ENCODE measurements at regions not wholly inside any gene's neighbourhood (a gene's known extent, or its start where the extent isn't known, plus 50 kb on each side); places are given as distances from the start of the nearest gene placed in this dataset.

DNA sequence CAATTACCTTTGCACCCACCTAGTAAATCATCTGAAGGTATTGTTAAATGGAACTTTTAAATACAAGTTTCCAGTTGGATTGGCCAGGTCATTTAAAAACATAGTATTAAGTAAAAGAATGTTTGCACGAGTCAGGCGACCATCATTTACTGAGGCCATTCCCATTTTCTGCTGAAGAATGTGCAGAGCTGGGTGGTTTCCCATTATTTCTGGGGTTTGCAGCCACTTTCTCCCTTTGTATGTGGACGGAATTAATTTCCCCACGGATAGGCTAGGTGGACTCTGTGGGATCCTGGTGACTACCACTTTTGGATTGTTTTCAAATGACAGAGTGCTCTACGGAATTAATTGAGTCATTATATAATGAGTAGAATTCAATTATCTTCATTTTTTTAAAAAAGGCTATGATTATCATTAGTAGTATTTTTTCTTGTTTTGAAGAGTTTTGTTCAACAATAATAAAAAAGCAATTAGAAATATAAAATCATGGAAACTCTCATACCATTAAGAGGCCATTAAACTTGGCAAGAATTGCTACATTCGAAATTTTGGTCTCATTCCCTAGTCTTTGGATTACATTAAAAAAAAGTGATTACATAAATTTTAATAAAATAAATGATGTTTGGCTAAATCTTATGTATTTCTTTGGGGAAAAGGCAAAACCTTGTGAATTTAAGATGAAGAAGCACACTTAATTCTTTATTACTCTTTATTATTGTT is 120.4 kb upstream of the FZD8 start:
- no peak for FAIRE-seq

DNA sequence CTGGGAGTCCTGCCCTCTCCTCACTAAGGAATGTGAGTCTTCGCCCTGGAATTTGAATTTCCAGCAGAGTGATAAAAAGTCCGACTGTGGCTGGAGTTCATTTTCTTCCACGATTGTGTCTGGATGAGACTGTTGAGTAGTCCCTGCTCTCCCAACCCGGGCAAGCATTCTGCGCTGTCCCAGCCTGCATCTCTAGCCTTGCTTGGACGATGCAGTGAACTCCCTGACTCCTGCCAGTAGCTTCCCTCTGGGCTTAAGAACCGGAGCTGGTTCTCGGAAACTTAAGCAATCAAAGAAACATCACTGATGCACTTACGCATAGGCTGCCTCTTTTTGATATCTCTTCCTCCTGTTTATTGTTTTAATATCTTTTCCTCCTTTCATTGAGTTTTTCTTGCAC is 116.0 kb upstream of the FZD8 start:
- no peak for FAIRE-seq

DNA sequence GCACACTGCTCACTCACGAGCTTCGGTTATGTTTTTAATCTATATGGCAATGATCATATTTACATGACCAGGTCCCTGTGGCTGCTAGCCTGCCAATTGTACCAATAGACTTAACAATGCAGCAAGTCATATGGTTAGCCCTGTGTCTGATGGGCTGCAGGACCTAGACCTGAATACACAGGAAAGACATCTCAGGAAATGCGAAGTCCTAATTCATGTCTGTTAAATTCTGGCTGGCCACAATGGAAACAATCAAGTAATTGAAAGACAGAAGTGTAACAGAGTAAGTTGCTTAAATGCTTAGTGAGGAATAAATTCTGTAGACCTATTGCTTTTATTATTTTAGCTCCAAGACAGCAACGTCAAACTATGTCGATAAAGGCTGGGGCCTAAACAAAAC is 112.4 kb upstream of the FZD8 start:
- FAIRE-seq = no peak

DNA sequence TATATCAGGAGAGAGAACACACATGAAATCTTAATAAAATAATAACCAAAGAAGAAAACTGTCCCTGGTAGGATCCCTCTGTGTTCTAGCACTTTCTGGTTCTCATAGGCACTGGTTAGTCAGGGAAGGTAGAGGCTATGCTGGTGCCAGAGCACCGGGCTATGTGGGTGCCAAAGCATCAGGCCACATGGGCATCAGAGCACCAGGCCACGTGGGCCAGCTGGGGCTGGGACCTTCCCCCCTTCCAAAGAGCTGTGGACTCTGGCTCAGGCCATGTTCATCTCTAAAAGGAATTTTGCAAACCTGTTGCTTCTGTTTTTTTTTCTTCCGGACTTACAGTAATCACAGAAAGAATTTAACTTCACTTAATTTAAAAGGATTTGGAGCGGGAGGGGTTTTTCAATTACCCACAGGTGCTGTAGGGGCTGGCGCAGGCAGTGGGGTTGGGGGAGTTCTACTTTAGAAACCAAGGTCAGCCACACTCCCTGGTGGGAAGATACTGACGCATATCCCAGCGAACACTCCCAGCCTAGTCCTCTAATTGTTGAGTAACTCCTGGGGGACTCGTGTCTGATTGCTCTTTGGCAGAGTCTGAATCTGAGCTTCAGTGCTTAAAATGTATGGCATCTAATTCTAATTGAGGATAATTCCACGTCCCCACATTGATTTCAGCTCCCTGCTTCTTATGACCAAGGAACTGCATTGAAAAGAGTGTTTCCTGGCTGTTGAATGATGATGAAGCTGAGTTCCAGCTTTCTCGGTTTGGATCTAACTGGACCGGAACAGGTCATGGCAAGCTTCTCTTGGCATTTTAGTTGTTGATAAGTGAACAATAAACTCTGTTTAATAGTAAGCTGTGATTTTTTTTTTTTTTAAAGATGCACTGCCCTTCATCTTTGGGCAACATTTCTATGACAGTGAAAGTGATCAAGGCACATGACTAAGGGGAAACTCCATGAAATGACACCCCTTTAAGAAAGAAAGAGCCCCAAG is 110.7 kb upstream of the FZD8 start:
- FAIRE-seq = no peak

DNA sequence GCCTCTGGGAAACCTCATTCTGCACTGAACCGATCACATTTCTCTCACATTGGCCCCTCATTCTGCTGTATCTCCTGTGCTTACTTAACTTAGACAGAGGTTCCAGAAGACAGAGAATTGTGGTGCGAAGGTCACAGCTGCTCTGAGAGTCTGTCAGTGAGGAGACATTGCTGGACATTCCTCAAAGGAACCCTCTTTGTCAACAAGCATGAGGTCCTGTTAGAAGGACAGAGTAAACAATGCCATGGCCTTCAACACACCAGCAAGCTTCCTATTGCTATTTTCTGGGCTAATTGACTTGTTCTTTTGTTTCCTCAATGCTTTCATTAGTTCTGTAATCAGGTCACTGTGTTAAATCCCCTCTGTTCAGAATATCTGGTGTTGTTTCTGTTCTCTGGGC is 109.3 kb upstream of the FZD8 start:
- FAIRE-seq = no peak

DNA sequence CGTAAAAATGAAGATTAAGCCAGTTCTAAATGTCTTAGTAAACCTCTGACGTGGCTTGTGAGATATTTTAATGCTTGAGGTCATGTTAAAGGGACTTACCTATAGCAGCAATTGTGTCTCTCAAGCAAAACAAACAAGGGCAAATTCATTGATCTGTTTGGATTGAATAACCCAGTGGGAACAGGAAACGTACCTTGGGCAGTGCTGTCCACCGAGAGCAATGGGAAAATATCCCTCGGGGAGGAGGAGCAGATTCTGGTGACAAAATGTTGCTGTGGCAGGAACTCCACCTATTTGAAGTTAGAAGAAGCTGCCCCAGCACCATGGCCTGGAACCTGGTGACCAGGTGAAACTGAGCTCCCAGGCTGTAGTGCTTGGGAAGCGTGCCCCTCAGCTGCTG is 107.1 kb upstream of the FZD8 start:
- FAIRE-seq = no peak

DNA sequence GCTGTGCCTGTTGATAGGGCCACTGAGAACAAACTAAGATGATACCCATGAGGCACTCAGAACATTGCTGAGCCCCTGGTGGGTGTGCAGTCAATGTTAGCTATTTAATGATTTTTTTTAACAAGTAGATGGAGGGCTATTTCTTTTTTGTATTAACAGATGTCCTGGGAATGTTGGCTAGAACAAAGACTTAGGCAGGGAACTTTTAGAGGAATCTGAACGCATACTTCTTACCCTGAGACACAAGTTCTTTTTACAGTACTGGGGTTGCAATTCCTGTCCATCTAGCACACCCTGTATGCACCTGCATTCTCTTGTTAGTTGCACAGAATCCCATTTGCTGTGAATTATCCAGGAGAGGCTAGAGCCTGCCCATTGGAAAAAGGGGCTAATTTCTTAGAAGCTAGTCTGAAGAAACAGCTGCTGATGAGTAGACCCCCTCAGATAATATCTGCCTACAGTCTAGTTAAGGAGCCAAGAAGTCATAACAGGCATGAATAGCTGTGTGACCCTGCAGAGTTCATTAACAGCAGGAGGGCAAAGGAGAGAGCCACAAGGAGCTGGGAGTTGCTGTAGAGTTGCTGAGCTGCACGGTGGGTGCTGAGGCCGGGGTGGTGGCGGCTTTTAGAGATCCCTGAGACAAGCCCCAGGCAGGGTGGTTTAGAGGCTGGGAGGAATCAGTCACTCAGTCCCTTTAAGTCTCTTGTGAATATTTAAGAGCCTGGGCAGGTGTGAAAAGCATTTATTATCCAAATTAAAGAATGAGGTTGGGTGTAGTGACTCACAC is 103.7 kb upstream of the FZD8 start:
- no peak for FAIRE-seq

DNA sequence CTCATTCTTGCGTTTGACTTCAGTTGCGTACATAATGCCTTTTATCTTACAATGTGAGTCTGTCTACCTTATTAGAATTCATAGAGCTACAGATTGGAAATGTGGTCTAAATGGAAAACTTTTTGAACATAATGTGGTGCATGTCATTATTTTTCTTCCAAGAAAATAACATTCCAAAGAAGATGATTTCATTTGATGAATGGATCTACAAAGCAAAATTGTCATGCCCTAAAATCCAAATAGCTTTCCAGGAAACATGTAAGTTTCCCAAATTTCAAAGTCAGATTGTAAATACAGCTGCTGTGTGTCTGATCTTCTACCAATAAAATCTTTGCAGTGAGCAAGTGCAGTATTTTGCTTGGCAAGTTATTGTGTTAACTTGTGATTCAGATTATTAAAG is 101.8 kb upstream of the FZD8 start:
- no peak for FAIRE-seq

DNA sequence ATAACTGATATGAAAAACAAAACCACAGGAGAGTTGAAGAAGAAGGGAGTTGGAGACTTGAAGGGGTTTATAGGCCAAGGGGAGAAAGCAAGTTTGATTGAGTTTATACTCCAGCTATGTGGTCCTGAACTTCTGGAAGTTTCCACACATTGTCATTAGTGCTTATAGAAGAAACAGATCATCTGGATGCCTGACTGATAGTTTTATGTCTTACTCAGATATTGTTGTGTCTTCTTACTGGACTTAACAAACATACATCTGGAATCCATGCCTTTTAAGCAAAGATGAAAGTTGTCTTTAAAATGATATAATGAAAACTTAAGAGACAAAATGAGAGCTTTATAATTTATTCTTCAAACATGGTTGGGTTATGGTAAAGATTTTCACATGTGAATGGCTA is 101.3 kb upstream of the FZD8 start:
- FAIRE-seq = no peak

DNA sequence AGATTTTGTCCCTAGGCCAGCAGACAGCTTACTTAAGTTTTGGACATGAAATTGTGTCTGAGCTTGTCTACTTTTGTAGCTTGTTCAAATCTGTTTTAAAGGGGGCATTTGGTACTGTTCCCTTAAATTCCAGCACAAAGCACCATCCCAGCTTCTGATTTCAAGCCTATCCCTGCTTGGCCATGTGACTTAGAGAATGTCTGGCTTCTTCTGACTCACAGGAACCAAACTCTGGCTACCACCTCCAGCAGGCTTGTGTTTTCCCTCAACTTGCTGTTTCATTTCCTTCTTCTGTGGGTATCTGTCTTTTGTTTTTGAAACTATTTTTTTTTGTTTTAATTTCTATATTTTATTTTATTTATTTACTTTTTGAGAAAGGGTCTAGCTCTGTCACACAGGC is 97.9 kb upstream of the FZD8 start:
- FAIRE-seq = no peak

DNA sequence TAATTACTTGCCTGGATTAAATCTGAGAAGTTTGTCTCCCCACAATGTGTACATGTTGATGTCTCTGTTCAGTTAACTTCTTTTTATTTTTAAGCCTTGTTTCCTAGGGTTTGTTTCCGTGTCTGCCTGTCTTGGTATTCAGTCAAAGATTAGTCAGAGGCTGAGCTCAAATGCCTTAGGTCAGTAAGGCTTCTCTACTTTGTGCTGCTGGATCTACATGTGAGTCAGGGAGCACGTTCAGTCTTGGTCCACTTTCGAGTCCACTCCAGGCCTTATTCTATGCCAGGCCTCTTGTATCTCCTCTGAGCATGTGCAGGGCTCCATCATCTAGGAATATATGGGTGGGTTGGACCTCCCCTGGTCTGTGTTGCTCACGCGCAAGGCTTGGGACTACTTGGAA is 93.3 kb upstream of the FZD8 start:
- FAIRE-seq = no peak

DNA sequence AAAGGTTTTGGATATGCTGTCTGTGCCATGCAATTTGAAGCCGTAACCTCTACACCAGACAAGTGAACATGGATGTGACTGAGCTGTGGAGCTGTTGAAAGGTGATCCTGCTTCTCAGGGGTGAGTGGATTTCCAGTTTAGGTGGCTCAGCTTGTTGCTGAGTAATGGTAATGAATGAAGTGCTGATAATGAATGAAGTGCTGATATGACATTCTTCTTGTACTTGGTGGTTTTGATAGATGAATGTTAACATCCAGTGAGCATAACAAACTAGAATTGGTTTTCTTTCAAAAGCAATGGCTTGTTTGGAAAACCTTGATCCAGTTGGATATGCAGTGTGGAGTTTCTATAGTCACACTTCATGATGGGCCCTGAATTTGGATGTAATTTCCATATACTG is 89.7 kb upstream of the FZD8 start:
- no peak for FAIRE-seq

DNA sequence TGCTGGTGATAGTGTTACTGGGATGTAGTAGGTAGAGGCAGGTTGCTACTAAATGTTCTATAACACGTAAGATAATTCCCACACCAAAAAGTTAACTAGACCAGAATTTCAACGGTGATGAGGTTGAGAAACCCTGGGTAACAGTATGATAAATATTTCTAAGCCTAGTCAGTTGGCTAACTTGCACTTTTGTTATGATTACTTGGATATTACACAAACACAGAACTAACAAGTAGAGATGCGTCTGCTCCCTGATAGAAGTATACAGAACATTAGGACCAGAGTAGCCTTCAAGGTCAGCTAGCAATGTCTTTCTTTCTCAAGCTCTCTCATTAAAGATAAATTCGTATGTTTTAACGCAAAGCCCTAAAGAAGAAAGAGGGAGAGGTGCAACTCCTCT is 86.2 kb upstream of the FZD8 start:
- no peak for FAIRE-seq

DNA sequence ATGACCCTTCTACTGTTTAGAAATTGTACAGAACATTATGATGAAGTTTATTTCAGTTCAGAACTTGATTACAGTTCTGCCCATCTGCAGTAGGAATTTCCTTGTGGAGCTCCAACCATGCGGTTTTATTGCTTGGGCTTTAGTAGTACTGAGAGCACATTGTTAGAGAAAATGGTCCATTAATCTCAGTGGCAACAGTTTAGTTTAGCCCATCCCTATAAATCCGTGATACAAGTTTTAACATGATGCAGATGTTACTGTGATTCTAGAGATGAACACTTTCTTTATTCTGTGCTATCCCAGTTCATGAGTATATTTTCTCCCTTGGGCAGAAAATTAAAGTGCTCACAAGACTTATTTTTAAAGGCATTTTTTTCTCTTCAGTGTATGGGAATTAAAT is 84.8 kb upstream of the FZD8 start:
- FAIRE-seq = no peak

DNA sequence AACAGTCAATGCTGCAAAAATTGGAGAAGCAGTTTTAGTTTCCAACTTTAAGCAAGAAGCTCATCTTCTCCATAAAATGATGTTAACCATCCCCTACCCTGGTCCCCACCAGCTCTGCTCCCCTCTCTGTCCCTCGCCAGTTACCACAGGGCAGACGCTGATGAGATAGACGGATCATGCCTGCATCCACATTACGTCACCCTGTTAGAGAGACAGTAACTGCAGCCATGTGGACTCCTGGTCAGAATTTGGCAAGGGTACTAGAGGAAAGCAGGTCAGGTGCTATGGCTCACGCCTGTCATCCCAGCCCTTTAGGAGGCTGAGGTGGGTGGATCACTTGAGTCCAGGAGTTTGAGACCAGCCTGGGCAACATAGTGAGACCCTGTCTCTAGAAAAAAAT is 81.9 kb upstream of the FZD8 start:
- FAIRE-seq = no peak

DNA sequence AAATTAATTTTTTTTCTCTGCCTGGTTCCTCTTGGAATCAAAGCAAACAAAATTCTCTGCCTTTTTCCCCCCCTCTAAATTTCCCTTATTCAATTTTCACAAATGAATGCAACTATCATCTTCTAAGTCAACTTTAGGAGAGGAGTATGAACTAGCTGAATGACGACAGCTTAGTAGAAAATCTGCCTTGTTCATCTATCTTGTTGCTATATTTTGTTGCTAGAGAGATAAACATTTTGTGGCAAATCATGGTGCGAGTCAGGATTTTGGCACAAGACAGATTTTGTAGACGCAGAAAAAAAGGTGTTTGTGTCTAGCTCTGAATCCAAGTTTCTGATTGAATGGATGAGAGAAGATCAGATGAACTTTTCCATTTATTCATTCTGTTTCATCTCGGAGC is 81.0 kb upstream of the FZD8 start:
- FAIRE-seq = no peak

DNA sequence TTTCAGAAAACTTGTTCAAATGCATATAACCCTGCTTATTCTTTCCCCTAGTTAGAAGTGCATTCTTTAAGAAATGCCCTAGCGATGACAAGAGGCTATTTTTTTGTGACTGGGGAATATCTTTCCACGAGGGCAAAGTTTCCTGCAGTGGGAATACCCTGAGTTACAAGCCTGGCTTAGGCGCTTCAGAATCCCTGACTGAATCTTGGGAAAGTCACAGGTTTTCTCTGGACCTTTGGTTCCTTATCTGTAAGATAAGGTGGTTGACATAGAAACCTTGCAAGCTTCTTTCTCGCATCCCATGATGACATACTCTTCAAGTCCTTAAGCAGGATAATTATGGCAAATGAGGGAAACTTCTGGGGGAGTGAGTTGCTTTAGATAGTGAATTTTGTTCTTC is 80.5 kb upstream of the FZD8 start:
- FAIRE-seq = no peak

DNA sequence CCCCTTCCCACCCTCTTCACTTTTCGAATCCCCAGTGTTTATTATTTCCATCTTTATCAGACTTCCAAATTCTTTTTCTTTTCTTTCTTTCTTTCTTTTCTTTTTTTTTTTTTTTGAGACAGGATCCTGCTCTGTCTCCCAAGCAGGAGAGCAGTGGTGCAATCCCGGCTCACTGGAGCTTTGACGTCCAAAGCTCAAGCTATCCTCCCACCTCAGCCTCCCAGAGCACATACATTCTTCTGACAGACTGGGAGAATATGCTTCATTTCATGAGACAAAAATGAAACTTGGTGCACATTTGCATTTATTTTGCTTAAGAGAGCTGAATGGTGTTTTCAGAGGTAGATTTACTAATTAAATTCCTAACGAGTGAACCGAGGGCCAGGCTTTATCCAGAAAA is 80.1 kb upstream of the FZD8 start:
- FAIRE-seq = no peak

DNA sequence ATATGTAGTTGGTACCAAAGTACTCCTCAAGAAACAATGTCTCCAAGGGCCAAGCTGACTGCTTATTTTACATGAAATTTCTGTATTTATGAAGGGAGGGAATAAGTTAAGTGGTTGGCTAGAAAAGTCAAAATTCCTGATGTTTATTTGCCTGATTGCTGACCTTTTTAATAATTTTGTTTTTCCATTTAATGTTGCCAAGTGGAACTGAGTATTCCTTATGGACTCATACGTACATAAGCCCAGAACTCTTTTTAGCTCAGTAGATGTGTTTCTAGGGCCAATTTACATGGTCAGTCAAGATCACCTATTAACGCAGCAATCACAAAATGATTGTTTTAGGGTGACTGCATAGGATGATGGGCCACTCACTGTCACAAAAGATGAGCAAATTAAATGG is 78.3 kb upstream of the FZD8 start:
- no peak for FAIRE-seq

DNA sequence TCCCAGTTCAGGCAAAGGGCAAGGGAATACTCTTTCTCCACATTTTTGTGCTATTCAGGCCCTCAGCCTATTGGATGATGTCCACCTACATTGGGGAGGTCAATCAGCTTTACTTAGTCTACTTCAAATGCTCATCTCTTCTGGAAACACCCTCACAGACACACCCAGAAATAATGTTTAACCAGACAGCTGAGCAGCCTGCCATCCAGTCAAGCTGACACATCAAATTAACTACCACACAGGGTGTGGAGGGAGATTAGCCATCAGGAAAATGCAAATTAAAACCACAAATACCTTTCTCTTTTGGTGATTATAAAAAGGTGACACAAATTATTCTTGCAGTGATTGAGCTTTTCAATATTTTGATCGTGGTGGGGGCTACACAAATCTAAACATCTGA is 74.7 kb upstream of the FZD8 start:
- FAIRE-seq = no peak

DNA sequence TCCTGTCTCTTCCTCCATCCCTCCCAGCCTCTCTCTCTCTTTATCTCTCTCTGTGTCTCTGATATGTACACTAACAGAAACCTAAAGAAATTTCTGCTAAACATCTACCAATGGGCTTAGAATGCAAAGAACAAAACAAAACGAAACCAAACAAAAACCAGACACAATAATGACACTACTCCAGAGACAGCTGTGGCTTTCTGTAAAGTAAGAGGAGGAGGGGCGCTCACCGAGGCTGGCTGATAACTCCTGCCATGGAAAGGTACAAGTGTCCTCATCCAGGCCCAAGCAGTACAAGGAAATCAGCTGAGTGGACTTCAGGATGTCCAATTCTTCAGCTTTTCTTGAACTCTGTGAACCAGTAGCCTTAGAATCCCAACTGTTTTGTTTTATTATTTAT is 70.4 kb upstream of the FZD8 start:
- no peak for FAIRE-seq

DNA sequence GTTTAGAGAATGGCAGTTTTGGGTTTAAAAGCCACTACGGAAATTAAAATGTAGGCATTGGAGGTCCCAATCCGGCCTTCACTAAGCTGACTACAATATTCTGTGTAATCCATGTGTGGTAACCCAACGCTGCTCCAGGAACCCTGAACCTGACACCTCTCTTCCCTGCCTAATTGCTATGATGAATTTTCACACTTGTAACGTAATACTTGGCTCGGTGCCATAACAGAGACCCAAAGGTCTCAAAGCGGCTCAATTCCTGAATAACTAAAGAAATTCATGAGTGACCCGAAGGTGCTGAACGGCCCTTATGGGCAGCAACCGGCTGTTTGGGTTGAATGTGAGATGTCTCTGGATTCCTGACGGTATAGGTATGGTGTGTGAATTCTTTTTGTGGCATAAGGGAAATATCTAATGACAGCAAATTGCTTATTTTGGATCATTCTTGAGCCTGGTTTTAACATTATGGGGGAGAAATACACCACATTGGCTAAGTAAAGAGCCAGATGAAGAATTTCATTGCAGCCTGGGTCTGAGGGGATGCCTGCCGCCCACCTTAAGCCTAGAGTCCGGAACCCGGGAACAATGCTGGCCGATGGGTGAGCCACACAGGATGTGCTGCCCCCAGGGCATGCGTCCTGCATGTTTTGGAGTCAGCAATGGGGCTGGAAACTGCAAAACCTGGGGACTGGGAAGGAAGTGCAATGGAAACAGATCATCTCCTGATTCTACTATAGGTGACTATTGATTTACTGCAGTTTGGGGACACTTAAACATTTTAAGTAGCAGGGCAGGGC is 69.7 kb upstream of the FZD8 start:
- FAIRE-seq = no peak
